ENCODE measurements at regions not wholly inside any gene's neighbourhood (a gene's known extent, or its start where the extent isn't known, plus 50 kb on each side); places are given as distances from the start of the nearest gene placed in this dataset.

DNA sequence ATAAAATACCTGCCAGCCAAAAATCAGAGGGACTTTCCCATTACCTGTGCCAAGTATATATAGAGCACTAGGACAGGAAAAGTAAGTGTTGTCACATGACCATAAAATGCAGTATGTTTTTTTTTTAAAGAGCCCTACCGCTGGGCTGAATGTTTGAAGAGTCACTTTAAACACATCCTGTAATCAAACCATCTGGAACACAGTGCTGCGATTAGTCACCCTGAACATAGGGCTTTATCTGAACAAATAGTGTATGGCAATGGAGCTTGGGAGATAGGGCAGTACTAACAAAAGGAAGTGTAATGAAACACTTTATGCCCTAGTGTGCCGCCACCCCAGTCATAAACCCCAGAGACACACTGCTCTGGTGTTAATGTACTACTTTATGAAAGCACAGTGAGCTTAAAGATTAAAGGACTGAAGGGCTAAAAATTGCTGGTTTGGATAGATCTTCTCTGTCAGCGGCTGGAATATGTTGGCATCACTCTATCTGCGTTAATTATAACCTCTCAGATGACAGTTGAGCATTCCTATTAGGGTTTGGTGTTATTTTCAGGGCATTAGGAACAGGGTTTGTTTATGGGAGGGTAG, 90.4 kb downstream of the ZNF608 start:
- Histone ChIP-seq H3K9me3 (no peaks in the 10 kb centered on the region), H3K27ac (peak overlapping the region; percentile 24 to 83 (median 56)), H3K4me1 (peaks cover 33 to 69% (median 40%) of the 10 kb centered on the region in 3 donors), H3K36me3 (no peaks in the 10 kb centered on the region), H3K4me3 (peak overlapping the region in 2 of 4 donors; percentile 8 to 22), H3K27me3 (no peaks in the 10 kb centered on the region)
- FAIRE-seq (peak; percentile 57), ATAC-seq (peak; percentile 73 to 85 (median 82)), DNase-seq (peak in 4 of 6 donors; percentile 40 to 67 (median 60))
- intact Hi-C loops (cut with DNase I): no loop called here
- no peak for TF ChIP-seq CTCF (IDR thresholded peaks at IDR 0.05)
- 4 to 9% methylated on average over 5 of the region's 5 CpGs for WGBS, 2 donors

DNA sequence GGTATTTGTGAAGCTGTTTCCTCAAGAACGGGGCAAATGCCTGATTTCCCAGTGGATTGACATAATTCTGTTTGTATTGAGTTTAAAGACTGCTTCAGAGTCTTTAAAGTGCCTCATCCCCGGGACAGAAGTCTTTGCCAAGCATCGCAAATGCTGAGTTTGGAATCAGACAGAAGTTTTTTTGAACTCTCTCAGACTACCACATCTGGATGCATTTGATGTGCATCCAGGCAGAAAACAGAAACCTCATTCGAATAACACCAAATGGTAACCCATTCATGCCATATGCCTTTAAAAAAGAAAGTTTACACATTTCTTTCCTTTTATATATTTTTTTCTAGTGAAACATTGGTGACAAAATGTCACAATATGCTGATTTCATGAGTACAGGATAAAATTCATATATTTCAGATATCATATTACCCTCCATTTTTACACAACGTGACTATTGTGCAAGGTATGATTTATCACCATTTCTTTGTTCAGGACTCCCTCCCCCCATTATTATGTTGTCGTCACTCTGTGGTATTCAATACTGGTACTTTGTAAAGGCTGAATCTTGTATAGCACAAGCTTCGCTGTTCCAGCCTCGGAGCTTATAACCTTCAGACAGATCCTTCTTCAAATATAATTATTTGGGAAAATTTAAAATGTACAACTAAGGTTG, 91.1 kb downstream of the ZNF608 start:
- Histone ChIP-seq H3K4me3 (peak overlapping the region in 2 of 4 donors; percentile 8 to 22), H3K4me1 (peaks cover 30 to 69% (median 38%) of the 10 kb centered on the region in 3 donors), H3K36me3 (no peaks in the 10 kb centered on the region), H3K27ac (peak overlapping the region; percentile 24 to 83 (median 56)), H3K9me3 (no peaks in the 10 kb centered on the region), H3K27me3 (no peaks in the 10 kb centered on the region)
- DNase-seq (no peak), FAIRE-seq (no peak), ATAC-seq (peak; percentile 4 to 51 (median 22))
- TF ChIP-seq CTCF (IDR thresholded peaks at IDR 0.05): no peak
- 26 to 29% methylated on average over 8 of the region's 8 CpGs for WGBS, 2 donors
- intact Hi-C loops (cut with DNase I): no loop called here

DNA sequence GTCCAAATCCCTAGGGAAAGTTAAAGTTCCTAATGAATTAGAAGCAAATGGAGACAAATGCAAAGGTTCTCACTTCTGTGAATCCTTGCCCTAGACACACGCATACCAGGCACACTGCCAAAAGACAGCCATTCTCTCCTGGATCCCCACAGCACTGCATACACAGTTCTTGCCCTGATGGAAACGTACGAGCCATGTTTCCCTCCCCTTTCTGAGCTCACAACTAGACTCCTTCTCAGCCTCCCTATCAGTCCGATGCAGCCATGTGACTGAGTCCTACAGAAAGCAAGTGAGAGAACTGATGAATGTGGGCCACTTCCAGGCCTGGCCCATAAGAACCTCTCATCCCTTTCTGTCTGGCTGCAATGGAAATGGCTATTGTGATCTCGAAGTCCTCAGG, 92.0 kb downstream of the ZNF608 start:
- H3K36me3 ChIP-seq: no peaks in the 10 kb centered on the region
- H3K9me3 ChIP-seq: no peaks in the 10 kb centered on the region
- no peak for DNase-seq
- no peaks in the 10 kb centered on the region for H3K27me3 ChIP-seq
- 79 to 82% methylated on average over 5 of the region's 5 CpGs for WGBS, 2 donors
- FAIRE-seq: no peak
- H3K27ac ChIP-seq: peak overlapping the region in 1 of 4 donors; percentile 83
- no peak overlapping the region for H3K4me3 ChIP-seq
- ATAC-seq: no peak
- H3K4me1 ChIP-seq: peaks cover 24 to 70% (median 38%) of the 10 kb centered on the region in 3 donors
- TF ChIP-seq CTCF (IDR thresholded peaks at IDR 0.05): no peak
- intact Hi-C loops (cut with DNase I): no loop called here

GRCh38 chr5:124653666-124654065, 92.8 kb downstream of the ZNF608 start:
- no peak overlapping the region for H3K27ac ChIP-seq
- H3K27me3 ChIP-seq: no peaks in the 10 kb centered on the region
- no peak for FAIRE-seq
- no peak for DNase-seq
- no peak for ATAC-seq
- no peaks in the 10 kb centered on the region for H3K9me3 ChIP-seq
- no peak for TF ChIP-seq CTCF (IDR thresholded peaks at IDR 0.05)
- intact Hi-C loops (cut with DNase I): no loop called here
- no peak overlapping the region for H3K4me3 ChIP-seq
- no peaks in the 10 kb centered on the region for H3K36me3 ChIP-seq
- WGBS, 2 donors: 84 to 86% methylated on average over 3 of the region's 3 CpGs
- H3K4me1 ChIP-seq: peaks cover 22 to 70% (median 36%) of the 10 kb centered on the region in 3 donors
